NCI-H2196 (cell line): ENCODE measurements at regions not wholly inside any gene's neighbourhood (a gene's known extent, or its start where the extent isn't known, plus 50 kb on each side); places are given as distances from the start of the nearest gene placed in this dataset.

Experiments used
- DNase-seq: peaks from one replicate; lab custom pipeline; 2025; ENCODE audit not compliant: unreplicated experiment; lab: John Stamatoyannopoulos, UW

DNA sequence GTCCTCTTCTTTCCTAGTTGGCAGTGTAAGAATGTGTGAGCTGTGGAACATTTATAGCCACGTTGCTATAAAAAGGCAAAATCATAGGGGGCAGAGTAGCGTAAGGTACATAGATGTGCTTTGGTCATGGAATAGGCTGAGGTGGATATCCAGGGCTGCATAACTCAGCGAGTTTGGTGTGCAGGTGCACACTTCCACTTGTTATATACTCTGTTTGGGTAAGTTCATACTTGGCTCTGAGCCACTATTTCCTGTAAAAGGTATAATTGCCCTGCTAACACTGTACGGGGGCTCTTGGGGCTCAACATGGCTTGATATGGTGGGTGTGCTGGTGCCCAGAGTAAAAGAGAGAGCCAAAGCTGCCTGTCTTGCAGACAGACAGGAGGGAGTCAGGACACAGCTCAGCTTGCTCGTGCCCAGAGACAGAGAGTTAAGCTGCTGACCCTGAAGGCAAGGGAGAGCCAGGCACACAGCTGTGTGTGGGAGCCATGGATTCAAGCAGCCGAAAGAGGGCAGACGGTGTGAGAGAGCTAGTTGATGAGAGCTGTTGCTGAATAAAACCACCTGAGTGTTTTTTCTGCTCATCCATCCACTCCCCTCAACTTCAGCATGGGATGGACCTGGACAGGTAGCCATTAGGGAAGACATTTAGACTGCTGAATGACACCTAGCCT lies 126.7 kb downstream of the DKK1 start:
- no peak for DNase-seq

DNA sequence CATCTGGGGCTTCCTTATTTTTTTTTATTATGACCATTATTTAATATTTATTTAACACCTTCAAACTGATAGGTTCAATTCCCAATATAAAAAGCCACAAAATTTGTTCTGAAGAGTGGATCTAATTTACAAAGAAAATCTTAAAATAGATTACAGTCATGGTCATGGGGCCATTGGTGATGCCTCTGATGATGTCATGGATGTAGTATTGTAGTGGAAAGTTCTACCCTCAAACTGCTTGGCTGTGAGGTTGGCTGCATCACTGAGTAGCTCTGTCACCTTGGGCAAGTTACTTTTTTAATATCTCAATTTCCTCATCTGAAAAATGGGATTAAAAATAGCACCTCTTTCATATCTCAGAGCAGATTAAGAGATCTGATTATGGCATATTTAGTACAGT lies 128.5 kb downstream of the DKK1 start:
- DNase-seq: no peak

DNA sequence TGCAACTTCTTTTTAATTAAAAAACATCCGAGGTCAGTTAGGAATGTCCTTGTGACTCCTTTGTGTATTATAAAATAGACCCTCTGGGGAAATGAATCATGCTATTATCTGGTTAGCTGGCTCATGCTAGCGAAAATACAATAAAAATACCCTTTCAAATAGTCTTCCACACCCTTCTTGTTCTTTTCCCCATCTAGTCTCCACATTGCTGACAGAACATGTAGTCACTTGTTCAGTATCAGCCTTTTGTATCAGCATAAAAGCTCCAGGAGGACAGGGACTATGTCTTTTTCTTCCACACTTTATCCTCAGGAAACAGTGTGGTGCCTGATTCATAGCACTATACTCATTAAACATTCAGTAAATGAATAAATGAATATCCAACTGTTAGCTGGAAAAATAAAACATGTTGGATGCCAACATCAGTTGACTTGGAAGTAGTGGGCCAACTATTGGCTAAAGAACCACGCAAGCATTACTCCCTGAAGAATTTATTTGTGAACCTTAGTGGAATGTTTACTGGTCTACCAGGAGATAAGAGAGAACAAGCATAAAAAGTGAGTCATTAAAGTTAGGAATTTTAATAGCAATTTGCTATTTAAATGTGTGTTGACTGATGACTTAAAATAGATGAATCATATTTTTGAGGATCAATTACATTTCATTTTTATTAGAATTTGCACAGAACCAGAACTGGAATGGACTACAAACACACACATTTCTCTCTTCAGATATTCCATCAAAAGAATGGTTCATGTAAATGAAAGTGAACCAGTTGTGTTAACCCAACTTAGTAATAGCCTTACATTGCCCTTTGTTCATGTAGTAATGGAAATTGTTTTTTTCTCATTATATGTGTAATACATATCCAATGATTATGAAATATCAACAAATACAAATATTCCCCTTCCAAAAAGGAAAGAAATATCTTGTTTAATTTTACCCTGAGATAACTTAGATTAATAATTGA lies 129.6 kb downstream of the DKK1 start:
- no peak for DNase-seq

DNA sequence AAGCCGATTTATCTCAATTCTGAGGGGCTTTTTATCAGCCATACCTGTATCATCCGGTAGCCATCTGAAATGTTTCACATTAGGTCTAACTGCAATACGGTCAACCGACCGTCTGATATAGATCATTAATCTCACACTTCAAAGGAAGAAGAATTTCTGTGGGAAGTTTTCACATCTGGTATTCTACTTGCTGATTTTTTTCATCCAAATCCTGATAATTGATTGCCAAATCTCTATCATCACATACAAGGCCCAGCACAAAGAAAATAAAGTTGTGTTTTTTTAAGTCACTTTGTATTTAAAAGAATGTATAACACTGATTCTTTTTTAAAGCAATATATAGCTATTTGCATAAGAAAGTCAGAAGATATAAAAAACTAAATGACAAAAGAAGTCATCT lies 132.3 kb downstream of the DKK1 start:
- no peak for DNase-seq

DNA sequence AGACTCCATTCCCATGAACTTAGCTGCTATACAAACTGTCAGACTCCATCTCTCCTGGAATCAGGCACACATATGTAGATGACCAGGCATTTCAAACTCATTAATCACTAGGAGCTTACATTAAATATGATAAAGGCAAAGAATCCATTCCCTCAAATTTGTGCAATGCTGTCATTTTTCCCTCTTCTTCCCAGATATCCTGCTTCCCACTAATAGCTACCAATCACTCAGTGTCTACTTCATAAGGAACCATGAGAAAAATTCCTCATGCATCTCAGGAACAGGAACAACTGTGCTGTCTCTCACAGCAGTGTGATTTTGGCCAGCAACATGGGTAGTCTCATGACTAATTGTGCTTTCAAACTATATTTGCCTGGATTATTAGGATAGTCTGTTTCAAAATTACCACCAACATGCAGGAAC lies 133.9 kb downstream of the DKK1 start:
- no peak for DNase-seq

DNA sequence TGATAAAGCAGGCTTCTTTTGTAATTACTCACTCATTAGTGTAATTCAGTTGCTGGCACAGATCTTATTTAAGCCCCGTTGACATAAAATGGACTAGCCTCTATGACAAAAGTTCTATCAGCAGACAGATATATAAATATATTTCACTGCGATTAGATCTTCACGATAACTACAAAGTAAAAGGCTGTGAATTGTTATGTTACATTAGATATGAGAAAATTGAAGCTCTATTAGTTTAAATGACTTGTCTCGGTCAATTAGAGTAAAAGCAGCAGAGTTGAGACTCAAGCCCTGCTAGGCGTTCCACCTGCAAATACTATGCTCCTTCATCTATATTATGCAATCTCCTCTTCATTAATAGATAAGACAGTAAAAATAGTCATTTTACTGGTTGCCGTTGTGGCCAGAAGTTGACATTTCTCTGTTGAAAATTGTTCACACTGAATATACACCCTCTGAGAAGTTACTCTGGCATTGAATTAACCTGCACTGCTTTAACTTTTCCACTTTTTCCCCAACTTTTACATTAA lies 136.7 kb downstream of the DKK1 start:
- DNase-seq: no peak

DNA sequence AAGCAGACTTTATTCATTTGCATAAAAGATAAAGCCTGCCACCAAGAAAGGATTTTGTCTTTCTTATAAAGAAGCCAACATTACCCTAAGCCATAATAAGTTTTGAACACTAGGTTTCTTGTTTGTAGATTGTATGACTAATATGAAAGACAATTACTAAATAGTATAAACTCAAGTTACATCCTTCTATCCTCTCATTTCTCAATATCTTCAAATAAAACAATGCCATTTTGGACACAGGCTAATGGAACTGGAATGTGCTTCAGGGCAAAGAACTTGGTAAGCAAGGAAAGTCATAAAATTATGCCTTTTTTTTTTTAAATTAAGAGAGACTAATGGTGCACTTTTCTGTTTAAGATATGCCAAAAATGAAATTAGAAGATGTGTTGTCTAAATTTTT lies 137.7 kb downstream of the DKK1 start:
- DNase-seq: no peak

DNA sequence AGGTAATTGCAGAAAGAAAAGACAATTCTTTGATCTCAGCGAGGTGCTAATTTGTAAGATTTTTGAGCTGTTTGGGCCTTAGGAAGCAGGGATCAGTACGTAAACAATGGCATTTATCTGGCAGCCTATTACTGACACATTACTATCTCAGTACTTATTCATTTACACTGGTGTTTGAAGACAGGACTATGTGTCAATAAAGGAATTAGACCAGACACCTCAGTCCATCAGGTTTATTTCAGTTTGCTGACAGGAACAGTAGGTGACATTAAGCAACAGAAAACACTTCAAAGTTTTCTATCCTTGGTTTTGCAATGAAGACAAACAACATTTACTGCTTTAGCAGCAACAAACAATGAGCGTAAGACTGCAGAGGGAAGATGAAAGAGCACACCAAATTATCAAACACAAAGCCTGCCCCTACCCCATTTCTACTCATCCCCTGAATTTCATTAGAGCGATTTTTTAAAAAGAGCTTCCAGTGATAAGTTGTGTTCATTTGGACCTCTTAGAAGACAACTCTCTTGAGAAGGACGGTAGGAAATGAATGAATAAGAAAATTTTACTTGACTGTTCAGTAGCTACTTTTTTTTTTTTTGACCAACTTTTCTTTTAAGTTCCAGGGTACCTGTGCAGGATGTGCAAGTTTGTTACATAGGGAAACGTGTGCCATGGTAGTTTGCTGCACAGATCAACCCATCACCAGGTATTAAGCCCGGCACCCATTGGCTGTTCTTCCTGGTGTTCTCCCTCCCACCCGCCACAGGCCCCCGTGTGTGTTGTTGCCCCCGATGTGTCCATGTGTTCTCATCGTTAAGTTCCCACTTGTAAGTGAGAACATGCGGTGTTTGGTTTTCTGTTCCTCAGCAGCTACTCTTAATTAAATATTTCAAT lies 138.8 kb downstream of the DKK1 start:
- DNase-seq: no peak

DNA sequence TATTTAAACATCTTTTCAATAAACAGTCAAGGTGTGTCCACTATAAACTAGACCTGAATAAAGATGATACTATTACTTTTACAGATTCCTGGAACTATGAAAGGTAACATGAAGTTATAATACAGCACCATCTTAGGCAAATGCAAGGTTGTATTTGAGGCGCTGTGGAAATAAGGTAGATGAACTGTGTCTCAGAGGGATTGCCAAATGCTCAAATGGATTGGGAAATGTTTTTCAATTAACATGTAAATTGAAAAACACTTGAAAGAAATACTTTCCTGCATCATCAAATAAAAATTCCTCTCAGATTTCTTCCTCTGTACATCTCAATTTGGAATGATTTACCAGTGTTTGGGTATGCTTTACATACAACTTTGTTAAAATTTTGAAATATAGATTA lies 139.4 kb downstream of the DKK1 start:
- no peak for DNase-seq

DNA sequence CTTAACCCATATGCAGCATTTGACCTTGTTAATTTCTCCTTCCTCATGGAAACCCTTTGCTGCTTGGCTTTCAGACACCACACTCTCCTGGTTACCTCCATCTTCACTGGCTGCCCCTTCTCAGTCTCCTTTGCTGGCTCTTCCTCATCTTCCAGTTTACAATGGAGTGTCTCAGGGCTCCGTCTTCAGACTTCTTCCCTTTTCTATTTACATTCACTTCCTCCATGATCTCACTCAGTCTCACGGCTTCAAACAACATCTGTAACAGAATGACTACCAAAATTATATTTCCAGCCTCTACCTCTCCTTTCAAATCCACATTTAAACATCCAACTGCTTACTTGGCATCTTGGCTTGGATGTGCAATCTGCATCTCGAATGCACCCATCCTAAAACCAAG lies 140.4 kb downstream of the DKK1 start:
- no peak for DNase-seq

DNA sequence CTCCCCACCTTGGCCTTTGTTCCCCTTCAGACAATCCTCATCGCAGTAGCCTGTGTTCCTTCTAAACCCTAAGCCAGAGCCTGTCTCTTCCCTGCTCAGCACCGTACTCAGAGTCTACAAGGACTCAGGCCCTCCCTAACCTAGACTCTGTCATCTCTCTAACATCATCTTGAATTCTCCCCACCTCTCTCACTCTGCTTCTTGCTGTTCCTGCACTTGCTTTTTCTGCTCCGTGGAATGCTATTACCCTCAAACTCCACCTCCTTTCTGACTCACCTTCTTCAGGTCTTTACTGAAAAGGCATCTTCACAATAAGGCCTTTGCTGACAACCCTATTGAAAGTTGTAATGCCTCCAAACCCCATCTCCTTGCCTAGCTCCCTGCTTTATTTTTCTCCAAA lies 141.0 kb downstream of the DKK1 start:
- DNase-seq: no peak

DNA sequence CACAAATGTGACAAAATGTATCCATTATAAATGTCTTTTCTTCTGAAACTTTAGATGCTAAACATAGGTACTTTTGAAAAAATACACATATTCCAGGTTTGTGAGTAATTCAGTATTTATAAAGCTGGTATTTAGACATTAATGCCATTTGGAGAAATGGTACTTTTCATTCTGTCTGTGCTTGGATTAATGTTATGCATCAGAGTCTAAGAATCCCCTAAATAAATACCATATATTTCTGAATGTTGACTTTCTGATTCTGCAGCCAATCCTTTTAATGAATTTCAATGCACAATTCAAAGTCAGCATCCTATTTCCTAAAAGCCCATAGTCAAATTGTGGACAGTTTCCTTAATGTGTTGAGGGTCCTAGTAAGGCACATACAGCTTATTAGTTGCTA lies 145.0 kb downstream of the DKK1 start:
- DNase-seq: no peak

DNA sequence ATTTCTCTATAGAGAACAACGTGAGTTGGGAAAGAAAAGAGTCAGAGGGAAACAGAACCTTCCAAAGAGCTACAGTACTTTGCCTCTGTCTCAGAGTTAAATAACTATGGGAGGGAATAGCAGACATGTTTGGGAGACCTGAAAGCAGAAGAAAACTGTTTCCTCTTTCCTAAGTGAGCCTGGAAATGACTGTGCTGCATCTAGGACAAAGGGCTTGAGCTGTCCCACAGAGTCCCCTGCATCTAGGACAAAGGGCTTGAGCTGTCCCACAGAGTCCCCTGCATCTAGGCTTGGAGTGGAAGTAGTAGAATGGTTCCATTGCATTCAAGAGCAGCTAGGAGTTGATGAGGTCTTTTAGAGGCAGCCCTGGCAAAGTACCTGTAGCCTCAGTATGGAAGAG lies 149.7 kb downstream of the DKK1 start:
- no peak for DNase-seq

DNA sequence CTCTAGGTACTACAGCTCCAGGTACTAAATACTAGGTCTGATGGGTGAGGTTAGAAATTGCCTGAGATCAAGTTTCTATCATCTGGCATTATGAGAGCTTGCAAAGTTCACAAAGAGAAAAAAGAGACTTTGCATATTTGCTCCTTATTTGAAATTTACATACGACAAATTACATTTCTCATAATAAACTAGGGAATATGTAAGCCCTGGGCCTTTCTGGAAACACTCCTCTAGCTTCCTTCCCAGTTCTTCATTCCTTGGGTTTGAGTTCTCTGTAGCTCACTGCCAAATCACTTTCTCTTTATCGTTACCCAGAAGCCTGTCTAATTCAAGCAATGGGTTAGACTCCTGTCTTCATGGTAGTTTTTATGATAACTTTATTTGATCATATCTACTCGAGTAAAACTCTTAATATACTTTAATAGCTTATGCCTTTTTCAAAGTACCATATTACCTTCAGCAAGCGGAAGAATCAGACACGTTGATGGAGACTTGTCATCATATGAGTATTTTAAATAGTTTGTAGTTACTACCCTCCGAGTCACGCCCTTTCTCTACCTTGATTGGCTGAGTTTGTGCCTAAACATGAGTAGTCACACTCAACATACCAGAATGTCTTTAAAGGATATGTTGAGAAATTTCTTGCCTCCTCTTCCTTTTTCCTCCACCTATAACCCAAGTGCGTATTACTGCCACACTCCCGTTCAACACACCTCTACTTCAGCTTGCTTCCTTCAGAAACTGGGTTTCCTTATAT lies 150.5 kb downstream of the DKK1 start:
- no peak for DNase-seq

DNA sequence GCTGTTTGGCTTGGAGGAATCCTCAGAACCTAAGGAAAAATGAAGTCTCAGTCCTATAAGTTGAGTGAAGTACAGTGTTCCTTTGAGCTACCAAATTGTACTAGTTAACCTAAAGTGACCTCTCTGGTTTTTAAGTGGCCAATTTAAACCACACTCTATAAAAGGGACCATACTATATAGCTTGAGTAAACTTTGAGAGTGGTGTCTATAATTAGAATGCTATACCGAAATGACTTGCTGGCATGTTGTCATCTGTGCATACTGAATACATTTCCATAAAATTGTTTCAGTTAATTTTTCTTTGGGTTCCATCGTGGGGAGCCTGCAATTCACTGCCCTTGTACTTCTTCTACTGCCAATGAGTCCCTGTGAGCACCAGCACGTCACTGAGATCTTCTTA lies 151.1 kb downstream of the DKK1 start:
- DNase-seq: no peak

DNA sequence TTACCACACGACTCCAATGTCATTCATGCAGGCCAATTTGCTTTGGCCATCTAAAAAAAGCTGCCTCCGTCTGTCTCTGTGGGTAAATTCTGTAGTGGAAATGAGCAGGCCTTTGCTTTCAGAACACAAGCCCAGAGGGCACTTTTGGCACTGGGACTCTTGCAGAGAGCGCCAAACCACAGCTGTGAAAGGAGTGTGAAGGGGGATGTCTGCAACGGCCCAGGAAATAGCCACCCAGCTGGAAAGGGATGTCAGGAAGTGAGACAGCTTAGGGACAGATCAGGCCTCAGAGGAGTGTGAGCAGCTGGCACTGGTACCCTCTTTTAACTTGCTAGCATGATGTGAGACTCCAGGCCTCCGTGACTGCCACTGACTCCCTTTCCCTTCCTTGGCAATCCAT lies 152.4 kb downstream of the DKK1 start:
- no peak for DNase-seq

DNA sequence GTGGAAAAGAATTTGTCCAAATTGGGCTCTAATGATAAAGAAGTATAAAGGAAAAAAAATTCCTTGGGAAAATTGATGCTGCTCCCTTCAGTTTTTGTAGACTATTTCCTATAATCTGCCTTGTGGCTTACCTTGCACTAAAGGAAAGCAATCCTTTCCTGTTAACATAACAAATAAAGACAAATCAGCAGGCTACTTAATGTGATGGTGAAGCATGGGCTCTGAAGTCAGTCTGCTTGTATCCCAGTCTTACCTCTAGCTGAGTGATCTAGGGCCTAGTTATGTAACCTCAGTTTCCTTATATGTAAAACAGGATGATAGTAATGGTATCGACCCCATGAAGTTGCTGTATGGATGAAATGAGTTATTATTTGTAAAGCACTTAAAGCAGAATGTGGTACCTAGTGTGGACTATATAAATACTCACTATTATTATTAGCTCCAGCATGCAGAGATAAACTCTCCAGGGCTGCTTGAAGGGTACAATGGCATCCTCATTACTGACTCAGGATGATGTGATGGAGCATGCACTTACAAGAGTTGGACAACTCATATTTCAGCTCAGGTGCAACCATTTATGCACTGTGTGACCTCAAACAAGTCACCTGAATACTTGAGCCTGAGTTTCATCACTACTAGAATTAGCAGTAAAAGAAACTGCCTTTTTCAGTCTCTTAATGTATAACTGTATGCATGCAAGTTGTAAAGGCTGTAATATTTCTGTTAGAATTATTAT lies 156.1 kb downstream of the DKK1 start:
- no peak for DNase-seq

DNA sequence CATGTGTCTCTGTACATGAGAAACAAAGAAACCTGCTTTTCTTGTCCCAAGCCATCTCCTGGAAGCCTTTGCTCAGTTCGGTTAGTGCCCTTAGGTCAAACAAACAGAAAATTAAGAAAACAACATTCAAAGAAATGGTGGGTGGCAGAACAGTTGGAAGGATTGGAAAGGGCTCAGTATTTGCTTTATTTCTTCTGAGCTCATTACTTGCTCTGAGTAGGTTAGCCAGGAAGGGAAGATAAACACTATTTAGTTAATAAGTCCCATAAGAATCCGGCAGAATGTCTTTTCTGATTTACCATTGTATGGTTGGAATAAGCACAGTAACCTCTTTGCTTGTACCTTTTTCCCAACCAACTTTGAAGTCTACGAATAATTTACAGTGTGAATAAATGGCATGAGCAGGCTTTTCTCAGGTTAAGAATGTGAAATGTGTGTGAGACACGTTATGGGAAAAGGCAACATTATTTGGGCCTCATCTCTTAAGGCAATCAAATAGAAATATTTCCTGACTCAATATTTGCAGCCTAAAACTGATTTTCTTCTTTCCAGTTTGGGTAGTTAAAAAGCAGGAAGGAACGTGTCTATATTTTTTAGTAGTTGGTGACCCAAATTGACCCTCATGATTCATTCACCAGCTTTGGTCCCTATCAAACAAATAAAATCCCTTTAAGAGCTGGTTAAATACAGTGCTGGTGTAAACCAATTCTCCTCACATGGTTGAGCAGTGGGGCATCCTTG lies 158.5 kb downstream of the DKK1 start:
- DNase-seq: no peak

DNA sequence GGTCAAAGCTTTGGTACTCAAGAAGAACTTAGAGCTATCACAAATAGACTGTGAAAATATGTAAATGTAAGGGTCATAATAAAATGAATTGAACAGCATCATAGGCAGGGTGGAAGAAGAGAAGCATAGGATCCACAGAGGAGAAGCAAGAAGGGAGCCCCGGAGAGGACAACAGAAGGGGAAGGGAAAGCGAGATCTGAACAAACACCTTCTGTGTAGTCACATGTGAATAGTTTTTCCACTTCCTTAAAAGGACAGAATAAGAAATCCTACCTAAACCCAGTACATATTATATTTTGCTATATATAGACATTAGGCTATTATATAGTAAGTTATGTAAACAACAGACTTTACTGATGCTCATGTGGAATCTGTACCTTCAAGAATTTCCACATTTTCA lies 160.2 kb downstream of the DKK1 start:
- no peak for DNase-seq
